K562 (cell line): ENCODE measurements at regions not wholly inside any gene's neighbourhood (a gene's known extent, or its start where the extent isn't known, plus 50 kb on each side); places are given as distances from the start of the nearest gene placed in this dataset.

Experiments
- ATAC-seq: fragments of 200-7000 bp; cut with Tn5 transposase; 3 replicates; pipeline ENCODE4 v1.9.1; 2020; ENCODE audit warnings: moderate library complexity
- BruUV-seq: library from RNA; stranded (reverse); fragments of 400-500 nt; replicated peaks from 2 replicates; lab custom pipeline; 2021; lab: Mats Ljungman, UMichigan
- CTCF ChIA-PET: fragments of 300-600 bp; formaldehyde crosslinking; extraction: SDS; loops from one replicate; lab custom pipeline; 2021; ENCODE audit warnings: low intra/inter-chr PET ratio; lab: Yijun Ruan, JAX
- POLR2A ChIA-PET: fragments of 300-600, 350-650 bp; sonication (Branson Sonifier 250); formaldehyde crosslinking; extraction: SDS; loops from one replicate; lab custom pipeline; 2021; ENCODE audit warnings: antibody characterized with exemption, inconsistent platforms; lab: Yijun Ruan, JAX
- DNase-seq, 4 experiments: peaks; one replicate each; pipeline versions ENCODE4 v3.0.0 to v3.0.0-alpha.2; 2011 to 2018; ENCODE audit warnings: low spot score in 3 of 4, mixed read lengths in 3 of 4; ENCODE audit errors: extremely low read depth in 1 of 4
- FAIRE-seq: peaks from 2 replicates; lab custom pipeline; 2011; peaks lifted over from hg19 to GRCh38; lab: Jason Lieb, UNC
- H2AFZ ChIP-seq: 2 replicates; pipeline ENCODE4 v1.6.0; 2011; ENCODE audit warnings: low read depth, low read length, control low read depth, inconsistent platforms
- H3K27ac ChIP-seq: fragments of 200-600 bp; 3 replicates; pipeline ENCODE4 v1.8.0; 2011; ENCODE audit warnings: low read depth, mild to moderate bottlenecking, control low read depth, inconsistent platforms, low read length, moderate library complexity, mixed read lengths; ENCODE audit errors: extremely low read depth
- H3K27me3 ChIP-seq, 2 experiments: fragments of 300-600 bp in 1 of 2; 2 replicates in 1 of 2; 3 replicates in 1 of 2; pipeline versions ENCODE4 v1.6.0 to v1.8.0; 2011; ENCODE audit warnings: inconsistent platforms in 2 of 2, low read length in 2 of 2, mild to moderate bottlenecking in 1 of 2, mixed read lengths in 1 of 2, moderate library complexity in 1 of 2; ENCODE audit not compliant: control insufficient read depth in 2 of 2, insufficient read depth in 2 of 2
- H3K36me3 ChIP-seq: fragments of 300-600 bp; 3 replicates; pipeline ENCODE4 v1.8.0; 2011; ENCODE audit warnings: mild to moderate bottlenecking, low read length, inconsistent platforms; ENCODE audit not compliant: control insufficient read depth, insufficient read depth
- H3K4me1 ChIP-seq, 2 experiments: fragments of 200-600 bp in 1 of 2; replicated peaks in 1 of 2; 2 replicates in 1 of 2; 3 replicates in 1 of 2; pipeline versions ENCODE4 v1.5.1 to v1.8.0; 2011; ENCODE audit warnings: inconsistent platforms in 2 of 2, low read length in 2 of 2, mild to moderate bottlenecking in 1 of 2, mixed read lengths in 1 of 2, moderate library complexity in 1 of 2; ENCODE audit not compliant: control insufficient read depth in 2 of 2, insufficient read depth in 2 of 2
- H3K4me2 ChIP-seq: 2 replicates; pipeline ENCODE4 v1.6.1; 2011; ENCODE audit warnings: low read length, control low read depth, inconsistent platforms, mixed read lengths; ENCODE audit not compliant: insufficient read depth
- H3K4me3 ChIP-seq: fragments of 200-600 bp; sonication (generic), shearing (Covaris generic); 2 replicates; pipeline ENCODE4 v1.5.1; 2016; ENCODE audit warnings: control low read depth, inconsistent platforms
- H3K79me2 ChIP-seq: fragments of 200-600 bp; 3 replicates; pipeline ENCODE4 v1.8.0; 2011; ENCODE audit warnings: low read length, inconsistent platforms; ENCODE audit not compliant: control insufficient read depth, insufficient read depth
- H3K9ac ChIP-seq, 2 experiments: 2 replicates each; pipeline versions ENCODE4 v1.6.0 to v1.6.1; 2011; ENCODE audit warnings: low read depth in 2 of 2, low read length in 2 of 2, control low read depth in 1 of 2, inconsistent platforms in 1 of 2, mild to moderate bottlenecking in 1 of 2, mixed read lengths in 1 of 2; ENCODE audit not compliant: insufficient read depth in 1 of 2
- H3K9me1 ChIP-seq: one replicate; pipeline ENCODE4 v1.6.0; 2011; ENCODE audit warnings: inconsistent platforms, mild to moderate bottlenecking, low read length, moderate library complexity; ENCODE audit not compliant: control insufficient read depth, insufficient read depth
- H3K9me3 ChIP-seq: replicated peaks from 2 replicates; pipeline ENCODE4 v1.5.1; 2011; ENCODE audit warnings: low read depth, low read length, inconsistent platforms; ENCODE audit not compliant: control insufficient read depth, insufficient read depth
- H4K20me1 ChIP-seq: replicated peaks from 2 replicates; pipeline ENCODE4 v1.6.1; 2011; ENCODE audit warnings: low read length, inconsistent platforms, mixed read lengths; ENCODE audit not compliant: control insufficient read depth, insufficient read depth
- CBFA2T3 ChIP-seq: fragments of 450-650 bp; IDR thresholded peaks from 2 replicates; pipeline ENCODE4 v1.6.1; 2017
- PURB ChIP-seq: sonication (generic); formaldehyde crosslinking; IDR thresholded peaks from 2 replicates; pipeline ENCODE4 v1.9.0; 2021; ENCODE audit warnings: low read depth, mild to moderate bottlenecking, missing genetic modification reagents
- ZBED1 ChIP-seq: IDR thresholded peaks from 2 replicates; pipeline ENCODE4 v1.6.1; 2014
- ZNF197 ChIP-seq: fragments of 200-800 bp; sonication (Bioruptor generic); IDR thresholded peaks from 2 replicates; pipeline ENCODE4 v1.6.1; 2016; ENCODE audit warnings: low read depth, missing genetic modification characterization, missing compliant biosample characterization
- ZNF561 ChIP-seq: fragments of 450-650 bp; formaldehyde crosslinking; conservative IDR thresholded peaks from 2 replicates; pipeline ENCODE4 v1.4.0; 2020; ENCODE audit warnings: mild to moderate bottlenecking, moderate library complexity
- WGBS: fragments of 100-300 bp; shearing (Covaris generic); methylation state at CpG from one replicate; pipeline ENCODE4 v1.1.6; 2016; ENCODE audit warnings: low coverage, mixed read lengths; ENCODE audit not compliant: insufficient coverage; ENCODE audit errors: missing lambda C conversion rate; 5-methylcytosine and 5-hydroxymethylcytosine counted together
- in situ Hi-C: fragments of 300-500 bp; cut with MboI; formaldehyde crosslinking; loops from 4 replicates; pipeline ENCODE4 v1.15.0; 2018; ENCODE audit warnings: inconsistent platforms, mixed read lengths
- intact Hi-C: fragments of 100-400 bp; cut with micrococcal nuclease; formaldehyde crosslinking; loops from 2 replicates; pipeline ENCODE4 v1.14.2; 2022
- TF ChIP-seq, protein P1 (sequence below): fragments of 250-450 bp; sonication (Bioruptor Pico); IDR thresholded peaks from 2 replicates; pipeline ENCODE4 v1.8.0; 2022; ENCODE audit warnings: inconsistent platforms

DNA sequence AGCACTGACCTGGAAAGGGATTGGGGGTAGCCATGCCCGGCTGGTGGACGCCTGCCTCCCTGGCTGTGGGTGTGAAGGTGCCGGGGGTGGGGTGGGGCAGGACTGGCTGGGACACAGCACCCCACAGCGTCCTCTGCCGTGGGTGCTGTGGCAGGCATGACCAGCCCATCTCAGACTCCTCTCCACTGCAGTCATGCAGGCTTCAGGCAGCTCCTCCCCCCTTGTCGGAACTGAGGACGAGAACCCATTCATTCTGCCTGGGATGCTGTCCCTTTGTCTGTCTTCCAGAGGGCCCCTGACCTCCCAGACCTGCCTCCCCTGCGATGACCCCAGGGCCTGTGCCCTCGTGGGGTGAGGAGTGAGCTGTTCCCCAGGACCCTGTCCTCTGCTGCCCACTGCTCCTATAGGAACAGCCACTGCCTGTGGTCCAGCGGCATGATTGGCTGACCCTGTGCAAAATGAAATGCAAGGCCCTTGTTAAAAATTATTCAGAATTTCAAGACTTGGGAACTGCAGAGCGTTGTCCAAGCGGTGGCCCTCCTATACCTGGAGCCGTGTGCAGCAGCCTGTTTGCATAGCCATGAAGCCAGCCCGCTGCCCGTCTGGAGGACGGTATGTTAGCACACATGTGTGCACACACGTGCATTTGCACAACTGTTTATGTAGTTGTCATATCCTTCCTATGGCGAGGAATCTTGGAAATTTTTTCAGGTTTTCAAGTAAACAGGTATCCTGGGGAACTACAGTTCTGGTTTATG is 1122.3 kb downstream of the BRD1 start:
- no peak for FAIRE-seq
- H3K27me3 ChIP-seq = no peaks in the 10 kb centered on the region; a peak in 2 of 5 replicates
- ChIA-PET POLR2A (no interaction called here), CTCF (no interaction called here)
- no peaks in the 10 kb centered on the region for H3K9me3 ChIP-seq
- H3K27ac ChIP-seq = no peak overlapping the region
- in situ Hi-C loops = no loop called here
- no peaks in the 10 kb centered on the region for H3K79me2 ChIP-seq
- H3K4me2 ChIP-seq = no peak overlapping the region
- H3K4me3 ChIP-seq = no peak overlapping the region
- no peaks in the 10 kb centered on the region for H3K4me1 ChIP-seq
- WGBS = 1% methylated on average over 13 of the region's 18 CpGs
- H3K36me3 ChIP-seq = no peaks in the 10 kb centered on the region
- intact Hi-C loops = no loop called here
- no peaks in the 10 kb centered on the region; the same call in 1 of the 2 replicates for H4K20me1 ChIP-seq
- no peak overlapping the region for H3K9ac ChIP-seq
- H2AFZ ChIP-seq = no peak overlapping the region
- no peaks in the 10 kb centered on the region for H3K9me1 ChIP-seq
- BruUV-seq = no TSS peak
- DNase-seq = no peak
- ATAC-seq = no peak
- no peak for TF ChIP-seq ZNF561 (CRISPR knock-in tag)
- no peak for TF ChIP-seq ZNF197 (CRISPR knock-in tag)

DNA sequence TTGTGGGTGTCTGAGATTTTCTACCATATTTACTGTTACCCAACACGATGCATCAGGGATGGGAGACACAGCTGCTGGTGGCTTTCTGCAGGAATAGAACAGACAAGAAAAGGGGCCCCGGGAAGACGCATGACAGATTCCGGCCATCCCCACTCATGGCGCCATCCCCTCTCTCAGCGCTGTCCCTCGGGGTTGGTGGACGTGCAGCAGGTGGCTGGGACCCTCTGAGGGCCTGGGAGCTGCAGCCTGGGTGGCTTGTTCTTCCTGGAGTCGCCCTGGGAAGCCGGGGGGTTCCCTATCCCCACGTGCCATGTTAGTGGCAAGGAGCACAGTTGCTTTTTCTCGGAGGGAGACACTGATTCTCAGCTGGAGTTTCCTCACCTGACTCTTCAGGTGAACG is 1123.3 kb downstream of the BRD1 start:
- Histone ChIP-seq H3K4me1 (no peaks in the 10 kb centered on the region), H3K9ac (no peak overlapping the region), H3K36me3 (no peaks in the 10 kb centered on the region), H3K4me3 (no peak overlapping the region), H3K4me2 (no peak overlapping the region), H2AFZ (no peak overlapping the region), H4K20me1 (no peaks in the 10 kb centered on the region; the same call in 1 of the 2 replicates), H3K27me3 (no peaks in the 10 kb centered on the region; a peak in 2 of 5 replicates), H3K9me1 (no peaks in the 10 kb centered on the region), H3K79me2 (no peaks in the 10 kb centered on the region), H3K9me3 (no peaks in the 10 kb centered on the region), H3K27ac (no peak overlapping the region)
- DNase-seq = no peak
- intact Hi-C loops = no loop called here
- no TSS peak for BruUV-seq
- POLR2A ChIA-PET = interaction anchor here (0.7 kb wide), 1 partner anchor 945 kb away, joined by 3 read pairs; no protein-coding TSS in a partner anchor
- ATAC-seq = no peak
- CTCF ChIA-PET = no interaction called here
- no peak for FAIRE-seq
- WGBS = 0% methylated on average over 10 of the region's 13 CpGs
- in situ Hi-C loops = no loop called here
- TF ChIP-seq ZBED1 (no peak), PURB (CRISPR knock-in tag) (no peak), CBFA2T3 (0 out of 2 replicates have a peak, but pooled peaks have one; percentile 13)
- TF ChIP-seq, protein P1, sequence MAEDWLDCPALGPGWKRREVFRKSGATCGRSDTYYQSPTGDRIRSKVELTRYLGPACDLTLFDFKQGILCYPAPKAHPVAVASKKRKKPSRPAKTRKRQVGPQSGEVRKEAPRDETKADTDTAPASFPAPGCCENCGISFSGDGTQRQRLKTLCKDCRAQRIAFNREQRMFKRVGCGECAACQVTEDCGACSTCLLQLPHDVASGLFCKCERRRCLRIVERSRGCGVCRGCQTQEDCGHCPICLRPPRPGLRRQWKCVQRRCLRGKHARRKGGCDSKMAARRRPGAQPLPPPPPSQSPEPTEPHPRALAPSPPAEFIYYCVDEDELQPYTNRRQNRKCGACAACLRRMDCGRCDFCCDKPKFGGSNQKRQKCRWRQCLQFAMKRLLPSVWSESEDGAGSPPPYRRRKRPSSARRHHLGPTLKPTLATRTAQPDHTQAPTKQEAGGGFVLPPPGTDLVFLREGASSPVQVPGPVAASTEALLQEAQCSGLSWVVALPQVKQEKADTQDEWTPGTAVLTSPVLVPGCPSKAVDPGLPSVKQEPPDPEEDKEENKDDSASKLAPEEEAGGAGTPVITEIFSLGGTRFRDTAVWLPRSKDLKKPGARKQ (CRISPR knock-in tag) = no peak
